Ovary (tissue), 3 donors: ENCODE measurements at regions not wholly inside any gene's neighbourhood (a gene's known extent, or its start where the extent isn't known, plus 50 kb on each side); places are given as distances from the start of the nearest gene placed in this dataset.

Source experiments
- CTCF ChIP-seq, 3 donors: fragments of 450-650 bp in 2 of 3; fragments of 200-600 bp in 1 of 3; IDR thresholded peaks; one replicate each; pipeline versions ENCODE4 v1.5.1 to v1.8.0; 2016 to 2022; ENCODE audit warnings: antibody characterized with exemption in 3 of 3, mild to moderate bottlenecking in 1 of 3
- POLR2A ChIP-seq: fragments of 450-650 bp; IDR thresholded peaks from one replicate; pipeline ENCODE4 v1.6.1; 2017; ENCODE audit warnings: antibody characterized with exemption, mild to moderate bottlenecking, moderate library complexity
- donor health status: DM: no; HTN: no; CAD: no.

- TF ChIP-seq CTCF (IDR thresholded peaks at IDR 0.05) (no peak), POLR2A (no peak)
These were observed 54.9 kb upstream of the MAP2 start for GRCh38 chr2:209368914-209369313.
